Coronary artery (tissue), 2 donors: ENCODE measurements at regions not wholly inside any gene's neighbourhood (a gene's known extent, or its start where the extent isn't known, plus 50 kb on each side); places are given as distances from the start of the nearest gene placed in this dataset.

ENCODE experiments used
- DNase-seq: peaks from one replicate; pipeline ENCODE4 v3.0.0-alpha.2; 2017; ENCODE audit warnings: low spot score
- H3K27ac ChIP-seq, 2 donors: fragments of 200-600 bp; sonication (generic); one replicate each; pipeline ENCODE4 v1.5.1; 2016 to 2019
- H3K4me3 ChIP-seq: fragments of 200-600 bp; sonication (generic); 2 replicates; pipeline ENCODE4 v1.5.1; 2016; ENCODE audit warnings: mild to moderate bottlenecking, moderate library complexity
- TF ChIP-seq, protein P1 (sequence below): fragments of 200-600 bp; sonication (generic); IDR thresholded peaks from one replicate; pipeline ENCODE4 v1.5.1; 2019; ENCODE audit warnings: antibody characterized with exemption

DNA sequence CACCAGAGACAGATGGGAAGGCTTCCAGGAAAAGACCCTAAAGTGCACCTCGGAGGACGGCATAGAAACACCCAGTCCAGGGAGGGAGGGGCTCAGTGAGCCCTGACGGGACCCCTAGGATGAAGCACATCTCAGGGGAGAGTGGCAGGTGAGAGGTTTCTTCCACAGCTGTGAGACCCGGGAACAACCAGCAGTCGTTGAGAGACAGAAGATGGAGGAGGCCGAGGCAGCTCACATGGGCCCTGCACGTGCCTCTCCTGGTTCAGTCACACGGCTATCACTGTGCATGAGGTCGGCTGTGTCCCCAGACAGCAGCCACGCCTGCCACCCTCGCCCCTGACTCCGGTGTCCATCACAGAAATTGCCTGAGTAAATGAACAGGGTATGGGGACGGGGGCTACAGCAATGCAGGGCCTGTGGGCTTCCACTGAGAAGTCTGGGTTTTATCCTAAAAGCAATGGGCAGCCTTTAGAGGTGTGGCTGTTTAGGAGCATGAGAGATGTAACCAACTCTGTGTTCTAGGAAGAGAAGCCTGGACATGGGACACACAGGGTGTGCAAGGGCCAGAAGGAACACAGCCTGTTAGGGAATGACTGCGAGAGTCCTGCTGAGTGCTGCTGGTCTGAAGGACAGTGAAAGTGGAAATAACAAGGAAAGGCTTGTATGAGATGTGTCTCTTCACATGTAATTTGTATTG lies 102.0 kb downstream of the TMEM18 start:
- TF ChIP-seq, protein P1, sequence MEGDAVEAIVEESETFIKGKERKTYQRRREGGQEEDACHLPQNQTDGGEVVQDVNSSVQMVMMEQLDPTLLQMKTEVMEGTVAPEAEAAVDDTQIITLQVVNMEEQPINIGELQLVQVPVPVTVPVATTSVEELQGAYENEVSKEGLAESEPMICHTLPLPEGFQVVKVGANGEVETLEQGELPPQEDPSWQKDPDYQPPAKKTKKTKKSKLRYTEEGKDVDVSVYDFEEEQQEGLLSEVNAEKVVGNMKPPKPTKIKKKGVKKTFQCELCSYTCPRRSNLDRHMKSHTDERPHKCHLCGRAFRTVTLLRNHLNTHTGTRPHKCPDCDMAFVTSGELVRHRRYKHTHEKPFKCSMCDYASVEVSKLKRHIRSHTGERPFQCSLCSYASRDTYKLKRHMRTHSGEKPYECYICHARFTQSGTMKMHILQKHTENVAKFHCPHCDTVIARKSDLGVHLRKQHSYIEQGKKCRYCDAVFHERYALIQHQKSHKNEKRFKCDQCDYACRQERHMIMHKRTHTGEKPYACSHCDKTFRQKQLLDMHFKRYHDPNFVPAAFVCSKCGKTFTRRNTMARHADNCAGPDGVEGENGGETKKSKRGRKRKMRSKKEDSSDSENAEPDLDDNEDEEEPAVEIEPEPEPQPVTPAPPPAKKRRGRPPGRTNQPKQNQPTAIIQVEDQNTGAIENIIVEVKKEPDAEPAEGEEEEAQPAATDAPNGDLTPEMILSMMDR: no peak
- no peak for DNase-seq
- peak overlapping the region in 1 of 2 donors; percentile 66 for H3K27ac ChIP-seq
- no peak overlapping the region for H3K4me3 ChIP-seq

DNA sequence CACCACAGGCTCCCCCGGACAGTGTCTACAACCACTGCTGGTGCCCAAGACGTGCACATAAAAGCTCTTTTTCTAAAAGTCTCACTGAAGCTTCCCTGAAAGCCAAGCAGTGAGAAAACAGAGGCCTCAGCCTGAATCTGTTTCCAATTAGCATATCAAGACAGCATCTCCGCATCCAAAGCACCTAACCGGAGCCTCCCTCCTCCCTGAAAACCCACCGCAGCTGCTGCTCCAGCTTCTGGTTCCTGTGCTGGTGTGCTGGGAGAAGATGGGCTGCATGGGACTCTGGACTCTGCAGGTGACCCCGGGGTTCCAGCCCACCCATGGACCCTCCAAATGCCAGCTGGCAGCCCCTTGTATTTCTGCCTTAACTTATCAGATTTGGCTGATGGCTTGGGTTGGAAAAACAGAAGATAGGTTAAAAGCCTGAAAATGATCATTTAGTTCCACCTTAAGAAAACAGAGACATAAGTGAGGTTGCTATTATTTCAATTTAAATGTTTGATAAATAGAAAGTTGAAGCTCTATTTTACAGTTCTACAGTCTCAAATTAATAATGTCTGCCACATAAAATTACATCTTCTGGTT lies 103.3 kb downstream of the TMEM18 start:
- Histone ChIP-seq H3K4me3 (no peak overlapping the region), H3K27ac (no peak overlapping the region)
- no peak for DNase-seq
- TF ChIP-seq, protein P1: no peak

DNA sequence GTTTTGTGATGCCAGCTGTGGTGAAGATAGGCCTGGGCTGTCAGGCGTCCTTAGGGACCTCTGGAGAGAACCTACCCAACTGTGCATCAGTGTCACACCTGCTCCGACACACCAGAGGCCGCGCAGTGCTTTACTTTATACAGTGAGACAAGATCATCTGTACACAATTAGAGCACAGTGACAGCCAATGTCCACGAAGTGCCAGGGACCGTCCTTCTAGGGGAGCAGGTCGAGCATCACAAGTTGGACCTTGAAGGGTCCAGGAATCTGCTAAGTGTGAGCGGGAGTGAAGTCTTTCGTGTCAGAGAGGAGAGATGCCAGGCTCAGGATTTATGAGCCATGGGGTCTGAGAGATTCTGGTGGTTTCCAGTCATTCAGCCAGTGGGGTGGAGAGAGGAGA lies 104.2 kb downstream of the TMEM18 start:
- H3K27ac ChIP-seq: no peak overlapping the region
- no peak for DNase-seq
- no peak overlapping the region for H3K4me3 ChIP-seq
- TF ChIP-seq, protein P1: no peak

DNA sequence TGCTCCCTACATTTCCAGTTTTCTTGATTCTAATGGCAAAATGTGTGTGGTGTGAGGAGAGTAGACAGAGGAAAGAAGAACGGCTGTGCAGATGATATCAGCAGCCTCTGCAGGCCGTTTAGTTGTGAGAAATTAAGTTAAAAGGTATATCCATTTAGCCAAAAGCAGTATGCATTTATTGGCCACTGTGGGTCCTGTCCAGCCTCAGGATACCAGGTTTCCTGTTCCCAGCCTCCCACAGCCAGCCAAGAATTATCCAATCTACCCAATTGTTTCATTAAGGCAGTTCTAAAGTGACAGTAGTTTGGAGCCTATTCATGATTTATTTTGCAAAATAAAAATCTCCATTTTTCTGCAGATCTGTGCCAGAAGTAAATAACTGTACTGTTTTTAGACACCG lies 107.5 kb downstream of the TMEM18 start:
- Histone ChIP-seq H3K4me3 (no peak overlapping the region), H3K27ac (no peak overlapping the region)
- no peak for DNase-seq
- TF ChIP-seq, protein P1: no peak

DNA sequence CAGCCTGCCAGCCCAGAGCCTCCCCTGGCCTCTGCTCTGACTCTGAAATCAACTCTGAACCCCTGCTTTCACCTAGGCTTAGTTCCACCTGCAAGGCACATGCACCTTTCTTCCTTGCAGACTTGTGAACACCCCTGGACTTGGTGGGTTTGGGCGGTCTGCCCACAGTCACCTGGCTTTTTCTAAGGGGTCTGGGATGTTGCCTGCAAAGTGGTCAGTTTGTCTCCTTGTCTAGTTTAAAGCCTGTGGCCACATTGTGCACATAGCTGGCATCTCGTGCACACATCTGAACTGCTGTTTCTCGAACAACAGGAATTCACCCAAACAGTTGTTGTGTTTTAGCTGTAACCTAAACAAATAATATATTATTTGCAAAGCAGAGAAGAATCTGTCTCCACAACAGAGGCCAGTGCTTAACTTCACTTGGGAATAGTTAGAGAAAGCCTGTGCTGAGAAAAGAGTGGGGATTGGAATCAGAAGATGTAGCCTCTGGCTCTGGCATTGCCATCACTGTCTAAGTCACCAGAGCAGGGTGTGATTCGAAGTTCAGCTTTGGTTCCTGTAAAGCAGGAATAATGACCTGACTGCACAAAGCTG lies 108.5 kb downstream of the TMEM18 start:
- TF ChIP-seq, protein P1: no peak
- no peak for DNase-seq
- H3K27ac ChIP-seq: peak overlapping the region in 1 of 2 donors; percentile 73
- H3K4me3 ChIP-seq: peak overlapping the region; percentile 44

DNA sequence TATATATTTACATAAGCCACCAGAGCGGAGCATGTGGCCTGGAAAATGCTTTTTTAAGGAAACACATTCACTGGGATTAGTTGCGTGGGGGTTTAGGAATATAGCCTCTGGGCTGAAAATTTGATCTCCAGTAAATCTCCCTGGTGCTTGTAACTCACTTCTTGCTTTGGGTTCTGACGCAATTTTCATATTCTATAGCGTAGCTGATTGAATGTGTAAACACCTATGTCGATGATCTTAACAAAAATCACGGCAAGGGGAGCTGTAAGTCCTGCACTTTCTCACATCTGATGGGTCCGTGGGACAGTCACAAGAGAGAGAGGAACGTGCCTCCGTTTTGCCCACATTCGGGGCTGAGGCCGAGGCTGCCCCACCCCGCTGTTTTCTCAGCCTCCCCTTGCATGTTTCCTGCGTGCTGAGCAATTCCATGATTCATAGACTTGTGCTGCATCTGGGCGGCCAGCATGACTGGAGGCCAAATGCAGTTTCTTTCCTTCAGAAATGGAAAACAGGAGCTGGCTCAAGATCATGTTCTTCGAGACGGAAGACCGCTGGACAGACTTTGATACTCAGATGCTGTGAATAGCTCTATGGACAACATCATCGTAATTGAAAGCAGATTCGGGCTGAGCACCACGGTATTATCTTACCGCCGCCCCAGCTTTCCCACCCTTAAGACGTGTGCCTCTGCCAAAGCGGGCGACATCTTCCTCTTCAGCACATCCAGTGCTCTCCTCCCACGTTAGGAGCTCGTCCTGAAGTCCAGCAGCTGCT lies 109.2 kb downstream of the TMEM18 start:
- H3K27ac ChIP-seq: peak overlapping the region in 1 of 2 donors; percentile 73
- peak overlapping the region; percentile 44 for H3K4me3 ChIP-seq
- no peak for DNase-seq
- TF ChIP-seq, protein P1: no peak
